ENCODE measurements at regions not wholly inside any gene's neighbourhood (a gene's known extent, or its start where the extent isn't known, plus 50 kb on each side); places are given as distances from the start of the nearest gene placed in this dataset.

GRCh38 chr9:94166236-94166975, 82.1 kb downstream of the PTPDC1 start:
- peak overlapping the region; percentile 81 for H3K4me3 ChIP-seq (ENCODE audit: low read length)
- peak; percentile 99 for DNase-seq (ENCODE audit: low read depth)
- no peak for TF ChIP-seq CTCF (IDR thresholded peaks at IDR 0.05; ENCODE audit: insufficient read depth, low read depth, low read length, missing control alignments)

GRCh38 chr9:94166976-94167346, 82.7 kb downstream of the PTPDC1 start:
- peak overlapping the region; percentile 81 for H3K4me3 ChIP-seq (ENCODE audit: low read length)
- peak; percentile 16 for TF ChIP-seq CTCF (IDR thresholded peaks at IDR 0.05; ENCODE audit: insufficient read depth, low read depth, low read length, missing control alignments)
- DNase-seq (ENCODE audit: low read depth): no peak

GRCh38 chr9:94167376-94167890, 83.2 kb downstream of the PTPDC1 start:
- no peak for TF ChIP-seq CTCF (IDR thresholded peaks at IDR 0.05; ENCODE audit: insufficient read depth, low read depth, low read length, missing control alignments)
- peak overlapping the region; percentile 81 for H3K4me3 ChIP-seq (ENCODE audit: low read length)
- no peak for DNase-seq (ENCODE audit: low read depth)

GRCh38 chr9:94168203-94169000, 84.1 kb downstream of the PTPDC1 start:
- peak overlapping the region; percentile 81 for H3K4me3 ChIP-seq (ENCODE audit: low read length)
- peak; percentile 76 for DNase-seq (ENCODE audit: low read depth)
- TF ChIP-seq CTCF (IDR thresholded peaks at IDR 0.05; ENCODE audit: insufficient read depth, low read depth, low read length, missing control alignments): no peak

GRCh38 chr9:94169968-94170367, 85.7 kb downstream of the PTPDC1 start:
- no peak for TF ChIP-seq CTCF (IDR thresholded peaks at IDR 0.05; ENCODE audit: insufficient read depth, low read depth, low read length, missing control alignments)
- DNase-seq (ENCODE audit: low read depth): no peak
- no peak overlapping the region for H3K4me3 ChIP-seq (ENCODE audit: low read length)

GRCh38 chr9:94173632-94174031, 85.5 kb upstream of the ZNF169 start:
- TF ChIP-seq CTCF (IDR thresholded peaks at IDR 0.05; ENCODE audit: insufficient read depth, low read depth, low read length, missing control alignments): no peak
- H3K4me3 ChIP-seq (ENCODE audit: low read length): no peak overlapping the region
- no peak for DNase-seq (ENCODE audit: low read depth)
